HG03457 (cell line): ENCODE measurements at regions not wholly inside any gene's neighbourhood (a gene's known extent, or its start where the extent isn't known, plus 50 kb on each side); places are given as distances from the start of the nearest gene placed in this dataset.
"Not testable (repeated sequence)": the region's sequence is repeated elsewhere in the genome, so short reads cannot be mapped to it uniquely, and the experiment has no call there.

Experiments used
- ATAC-seq: cut with Tn5 transposase; IDR thresholded peaks from one replicate; pipeline ENCODE4 v1.9.1; 2021; ENCODE audit warnings: moderate number of reproducible peaks; ENCODE audit not compliant: unreplicated experiment

- no peak for ATAC-seq
These were observed 73.5 kb upstream of the DHRSX start for GRCh38 chrX:2574271-2574670.

- no peak for ATAC-seq
These were observed 72.0 kb upstream of the DHRSX start for GRCh38 chrX:2572740-2573139.

- no peak for ATAC-seq
These were observed 67.3 kb upstream of the DHRSX start for GRCh38 chrX:2568125-2568524.

- no peak for ATAC-seq
These were observed 65.3 kb upstream of the DHRSX start for GRCh38 chrX:2566055-2566454.

GRCh38 chrX:2561456-2561855 is 60.7 kb upstream of the DHRSX start:
- no peak for ATAC-seq

GRCh38 chrX:2559124-2559523 is 58.3 kb upstream of the DHRSX start:
- no peak for ATAC-seq

GRCh38 chrX:2554891-2555290 is 54.1 kb upstream of the DHRSX start:
- no peak for ATAC-seq

- ATAC-seq: not testable (repeated sequence)
These were observed 53.3 kb upstream of the DHRSX start for GRCh38 chrX:2554066-2554465.

GRCh38 chrX:2552621-2553201 is 51.9 kb upstream of the DHRSX start:
- ATAC-seq: no peak

- ATAC-seq: no peak
These were observed 49.7 kb upstream of the DHRSX start for GRCh38 chrX:2550328-2551020.
